PC-9 (cell line): ENCODE measurements at regions not wholly inside any gene's neighbourhood (a gene's known extent, or its start where the extent isn't known, plus 50 kb on each side); places are given as distances from the start of the nearest gene placed in this dataset.

Source experiments
- CTCF ChIP-seq: fragments of 200-600 bp; sonication (generic); conservative IDR thresholded peaks from 2 replicates; pipeline ENCODE4 v1.6.1; 2017; ENCODE audit warnings: mixed run types, antibody characterized with exemption, mild to moderate bottlenecking, moderate library complexity
- EZH2 ChIP-seq: fragments of 200-600 bp; sonication (generic); IDR thresholded peaks from 2 replicates; pipeline ENCODE4 v1.8.0; 2017; ENCODE audit warnings: antibody characterized with exemption, low read depth

GRCh38 chr1:30108186-30108585 lies 615.2 kb downstream of the MATN1 start:
- TF ChIP-seq CTCF (no peak), EZH2 (no peak)
